ENCODE measurements at regions not wholly inside any gene's neighbourhood (a gene's known extent, or its start where the extent isn't known, plus 50 kb on each side); places are given as distances from the start of the nearest gene placed in this dataset.

- TF ChIP-seq NFIC (IDR thresholded peaks at IDR 0.05; ENCODE audit: borderline replicate concordance) (no peak), MAX (IDR thresholded peaks at IDR 0.05; ENCODE audit: low read depth) (0 out of 2 replicates have a peak, but pooled peaks have one; percentile 35), PBX3 (IDR thresholded peaks at IDR 0.05) (peak; percentile 18; the same call in 1 of the 2 replicates), REST (IDR thresholded peaks at IDR 0.05; ENCODE audit: low read depth, low read length) (peak; percentile 55; the same call in 1 of the 2 replicates), JUND (IDR thresholded peaks at IDR 0.05) (no peak), RFX5 (IDR thresholded peaks at IDR 0.05; ENCODE audit: low read length) (no peak)
Measured at GRCh38 chr6:129774697-129775447, 64.9 kb upstream of the ARHGAP18 start (continued).

GRCh38 chr6:129773304-129773703 lies 63.3 kb upstream of the ARHGAP18 start:
- ChIA-PET POLR2A (no interaction called here), CTCF (no interaction called here)
- H3K4me1 ChIP-seq (ENCODE audit: control insufficient read depth in 1 of 2, insufficient read depth in 2 of 2, low read depth in 1 of 2, low read length in 1 of 2): no peaks in the 10 kb centered on the region; a peak in 1 of 4 replicates
- no peaks in the 10 kb centered on the region for H3K9me2 ChIP-seq
- no peaks in the 10 kb centered on the region for H3K79me2 ChIP-seq (ENCODE audit: insufficient read depth)
- peaks cover 3% of the 10 kb centered on the region for H3F3A ChIP-seq (replicated peaks; ENCODE audit: insufficient read depth)
- H3K36me3 ChIP-seq (replicated peaks in 1 of 2; ENCODE audit: control insufficient read depth in 1 of 2, insufficient read depth in 2 of 2, low read length in 1 of 2): no peaks in the 10 kb centered on the region
- H3K9me3 ChIP-seq: no peaks in the 10 kb centered on the region; the same call in 1 of the 2 replicates
- no peak overlapping the region for H3K27ac ChIP-seq (ENCODE audit: low read depth in 2 of 2, low read length in 1 of 2)
- H3K4me2 ChIP-seq: no peak overlapping the region
- H2AFZ ChIP-seq (ENCODE audit: low read depth): no peak overlapping the region
- H4K20me1 ChIP-seq (ENCODE audit: insufficient read depth): no peaks in the 10 kb centered on the region
- H3K9ac ChIP-seq: no peak overlapping the region
- no peak for DNase-seq
- no peak overlapping the region for H3K4me3 ChIP-seq (ENCODE audit: low read depth in 2 of 2, low read length in 1 of 2)
- H3K27me3 ChIP-seq (ENCODE audit: insufficient read depth): no peaks in the 10 kb centered on the region
- WGBS (ENCODE audit: low lambda C conversion rate): 53% methylated on average over 2 of the region's 2 CpGs
- TF ChIP-seq MEF2A (IDR thresholded peaks at IDR 0.05; ENCODE audit: borderline replicate concordance, low read depth) (no peak), ZBTB33 (IDR thresholded peaks at IDR 0.05; ENCODE audit: borderline replicate concordance, low read depth) (no peak), USF1 (IDR thresholded peaks at IDR 0.05; ENCODE audit: borderline replicate concordance, low read depth) (no peak), EZH2phosphoT487 (IDR thresholded peaks at IDR 0.05; ENCODE audit: borderline replicate concordance, low read depth) (no peak), CTCF (IDR thresholded peaks at IDR 0.05) (no peak), FOXJ3 (CRISPR knock-in tag; IDR thresholded peaks at IDR 0.05) (no peak), RAD21 (IDR thresholded peaks at IDR 0.05; ENCODE audit: low read length) (no peak), TCF12 (IDR thresholded peaks at IDR 0.05) (no peak), SMC3 (IDR thresholded peaks at IDR 0.05; ENCODE audit: low read depth, low read length) (no peak), MXI1 (IDR thresholded peaks at IDR 0.05; ENCODE audit: low read depth, low read length) (no peak), PBX3 (IDR thresholded peaks at IDR 0.05) (no peak), ELF1 (IDR thresholded peaks at IDR 0.05) (no peak), RFX5 (IDR thresholded peaks at IDR 0.05; ENCODE audit: low read length) (no peak), FOXM1 (IDR thresholded peaks at IDR 0.05; ENCODE audit: low read depth) (no peak), TEAD4 (IDR thresholded peaks at IDR 0.05; ENCODE audit: borderline replicate concordance, insufficient read depth) (no peak)
